HEK293T (cell line): ENCODE measurements at regions not wholly inside any gene's neighbourhood (a gene's known extent, or its start where the extent isn't known, plus 50 kb on each side); places are given as distances from the start of the nearest gene placed in this dataset.

Source experiments
- ARNT ChIP-seq: fragments of 450-650 bp; IDR thresholded peaks from 2 replicates; pipeline ENCODE4 v1.6.1; 2017; ENCODE audit warnings: mild to moderate bottlenecking
- ELF4 ChIP-seq: fragments of 450-650 bp; IDR thresholded peaks from 2 replicates; pipeline ENCODE4 v1.6.1; 2017; ENCODE audit warnings: antibody characterized with exemption
- FOXK2 ChIP-seq: fragments of 450-650 bp; IDR thresholded peaks from 2 replicates; pipeline ENCODE4 v1.6.1; 2016; ENCODE audit warnings: mild to moderate bottlenecking
- LEF1 ChIP-seq: fragments of 450-650 bp; IDR thresholded peaks from 2 replicates; pipeline ENCODE4 v1.6.1; 2017; ENCODE audit warnings: mild to moderate bottlenecking, borderline replicate concordance
- ZNF384 ChIP-seq: fragments of 450-650 bp; IDR thresholded peaks from 2 replicates; pipeline ENCODE4 v1.6.1; 2016

DNA sequence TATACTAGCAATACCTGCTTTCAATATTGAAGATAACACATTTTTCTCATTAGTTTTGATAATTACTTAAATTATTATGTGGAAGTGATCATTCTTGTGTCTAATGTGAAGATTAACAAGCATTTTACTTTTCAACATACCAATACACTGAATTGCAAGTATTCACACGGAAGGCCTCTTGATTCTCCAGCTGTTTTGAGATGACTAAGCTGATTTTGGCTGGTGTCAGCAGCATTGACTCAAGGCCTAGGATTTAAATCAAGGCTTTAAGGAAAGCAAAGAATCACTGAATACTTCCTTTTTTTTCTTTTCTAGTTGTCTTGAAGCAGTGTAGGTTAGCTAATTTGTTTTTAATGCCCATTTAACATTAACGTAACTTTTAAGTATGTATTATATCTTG lies 373.7 kb downstream of the SRGAP2C start:
- TF ChIP-seq ZNF384 (no peak), ELF4 (no peak), LEF1 (no peak), FOXK2 (no peak), ARNT (no peak)
